ENCODE measurements at regions not wholly inside any gene's neighbourhood (a gene's known extent, or its start where the extent isn't known, plus 50 kb on each side); places are given as distances from the start of the nearest gene placed in this dataset.

- TF ChIP-seq POLR2A (IDR thresholded peaks at IDR 0.05; ENCODE audit: borderline replicate concordance, extremely low read depth, insufficient read depth, insufficient read length), result no peak
- no peak for TF ChIP-seq EZH2phosphoT487 (IDR thresholded peaks at IDR 0.05; ENCODE audit: borderline replicate concordance)
- no peak for TF ChIP-seq EZH2 (IDR thresholded peaks at IDR 0.05)
- TF ChIP-seq CTCF (IDR thresholded peaks at IDR 0.05 in 2 of 3, conservative IDR thresholded peaks at IDR 0.05 in 1 of 3; ENCODE audit: borderline replicate concordance in 1 of 3, insufficient read depth in 1 of 3, low read depth in 2 of 3, low read length in 2 of 3), result no peak
- TF ChIP-seq, protein P1, sequence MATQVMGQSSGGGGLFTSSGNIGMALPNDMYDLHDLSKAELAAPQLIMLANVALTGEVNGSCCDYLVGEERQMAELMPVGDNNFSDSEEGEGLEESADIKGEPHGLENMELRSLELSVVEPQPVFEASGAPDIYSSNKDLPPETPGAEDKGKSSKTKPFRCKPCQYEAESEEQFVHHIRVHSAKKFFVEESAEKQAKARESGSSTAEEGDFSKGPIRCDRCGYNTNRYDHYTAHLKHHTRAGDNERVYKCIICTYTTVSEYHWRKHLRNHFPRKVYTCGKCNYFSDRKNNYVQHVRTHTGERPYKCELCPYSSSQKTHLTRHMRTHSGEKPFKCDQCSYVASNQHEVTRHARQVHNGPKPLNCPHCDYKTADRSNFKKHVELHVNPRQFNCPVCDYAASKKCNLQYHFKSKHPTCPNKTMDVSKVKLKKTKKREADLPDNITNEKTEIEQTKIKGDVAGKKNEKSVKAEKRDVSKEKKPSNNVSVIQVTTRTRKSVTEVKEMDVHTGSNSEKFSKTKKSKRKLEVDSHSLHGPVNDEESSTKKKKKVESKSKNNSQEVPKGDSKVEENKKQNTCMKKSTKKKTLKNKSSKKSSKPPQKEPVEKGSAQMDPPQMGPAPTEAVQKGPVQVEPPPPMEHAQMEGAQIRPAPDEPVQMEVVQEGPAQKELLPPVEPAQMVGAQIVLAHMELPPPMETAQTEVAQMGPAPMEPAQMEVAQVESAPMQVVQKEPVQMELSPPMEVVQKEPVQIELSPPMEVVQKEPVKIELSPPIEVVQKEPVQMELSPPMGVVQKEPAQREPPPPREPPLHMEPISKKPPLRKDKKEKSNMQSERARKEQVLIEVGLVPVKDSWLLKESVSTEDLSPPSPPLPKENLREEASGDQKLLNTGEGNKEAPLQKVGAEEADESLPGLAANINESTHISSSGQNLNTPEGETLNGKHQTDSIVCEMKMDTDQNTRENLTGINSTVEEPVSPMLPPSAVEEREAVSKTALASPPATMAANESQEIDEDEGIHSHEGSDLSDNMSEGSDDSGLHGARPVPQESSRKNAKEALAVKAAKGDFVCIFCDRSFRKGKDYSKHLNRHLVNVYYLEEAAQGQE (IDR thresholded peaks at IDR 0.05; ENCODE audit: low read depth), result no peak
- no peak for TF ChIP-seq RAD21 (IDR thresholded peaks at IDR 0.05; ENCODE audit: low read depth)
- no peak for TF ChIP-seq ELF1 (IDR thresholded peaks at IDR 0.05; ENCODE audit: borderline replicate concordance, low read depth)
- TF ChIP-seq SP1 (IDR thresholded peaks at IDR 0.05; ENCODE audit: low read depth), result no peak
- TF ChIP-seq SIN3A (IDR thresholded peaks at IDR 0.05; ENCODE audit: low read depth), result no peak
- TF ChIP-seq CEBPB (IDR thresholded peaks at IDR 0.05; ENCODE audit: low read depth), result no peak
- TF ChIP-seq ZNF274 (IDR thresholded peaks at IDR 0.05; ENCODE audit: low read depth, low read length), result no peak
- no peak for TF ChIP-seq CBX3 (IDR thresholded peaks at IDR 0.05; ENCODE audit: low read depth)
Observed at GRCh38 chr14:101454229-101454628, 107.1 kb upstream of the DIO3 start.
